Activated naive CD4-positive, alpha-beta T cell treated with Interleukin-2 at 50 U/mL for 16 hours (primary cell): ENCODE measurements at regions not wholly inside any gene's neighbourhood (a gene's known extent, or its start where the extent isn't known, plus 50 kb on each side); places are given as distances from the start of the nearest gene placed in this dataset.
"Not testable (repeated sequence)": the region's sequence is repeated elsewhere in the genome, so short reads cannot be mapped to it uniquely, and the experiment has no call there.

Experiments
- DNase-seq: peaks from one replicate; pipeline ENCODE4 v3.0.0-alpha.2; 2020

DNA sequence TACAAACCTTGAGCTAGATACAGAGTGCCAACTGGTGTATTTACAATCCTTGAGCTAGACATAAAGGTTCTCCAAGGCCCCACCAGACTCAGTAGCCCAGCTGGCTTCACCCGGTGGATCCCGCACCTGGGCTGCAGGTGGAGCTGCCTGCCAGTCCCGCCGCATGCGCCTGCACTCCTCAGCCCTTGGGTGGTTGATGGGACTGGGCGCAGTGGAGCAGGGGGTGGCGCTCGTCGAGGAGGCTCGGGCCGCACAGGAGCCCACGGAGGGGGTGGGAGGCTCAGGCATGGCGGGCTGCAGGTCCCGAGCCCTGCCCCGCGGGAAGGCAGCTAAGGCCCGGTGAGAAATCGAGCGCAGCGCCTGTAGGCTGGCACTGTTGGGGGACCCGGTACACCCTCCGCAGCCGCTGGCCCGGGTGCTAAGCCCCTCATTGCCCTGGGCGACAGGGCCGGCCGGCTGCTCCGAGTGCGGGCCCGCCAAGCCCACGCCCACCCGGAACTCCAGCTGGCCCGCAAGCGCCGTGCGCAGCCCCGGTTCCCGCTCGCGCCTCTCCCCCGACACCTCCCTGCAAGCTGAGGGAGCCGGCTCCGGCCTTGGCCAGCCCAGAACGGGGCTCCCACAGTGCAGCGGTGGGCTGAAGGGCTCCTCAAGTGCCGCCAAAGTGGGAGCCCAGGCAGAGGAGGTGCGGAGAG lies 116.5 kb upstream of the NEIL3 start:
- not testable (repeated sequence) for DNase-seq

DNA sequence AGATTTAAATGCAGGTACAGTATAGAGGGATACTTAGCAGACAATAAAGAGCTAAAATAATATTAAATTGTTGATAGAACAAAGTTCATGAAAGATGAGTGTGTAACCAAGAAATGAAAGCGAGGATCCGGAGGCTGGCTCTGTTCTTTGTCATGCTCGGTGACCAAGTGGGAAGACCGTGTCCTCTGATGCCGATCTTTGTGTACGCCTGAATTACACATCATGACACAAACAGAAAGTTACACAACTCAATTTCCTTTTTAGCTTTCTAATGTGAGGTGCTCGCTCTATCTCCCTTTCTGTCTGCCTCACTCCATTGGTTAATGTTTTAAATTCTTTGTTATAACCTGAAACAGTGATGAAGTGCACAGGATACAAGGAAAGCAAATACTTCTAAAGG lies 114.8 kb upstream of the NEIL3 start:
- DNase-seq = no peak

DNA sequence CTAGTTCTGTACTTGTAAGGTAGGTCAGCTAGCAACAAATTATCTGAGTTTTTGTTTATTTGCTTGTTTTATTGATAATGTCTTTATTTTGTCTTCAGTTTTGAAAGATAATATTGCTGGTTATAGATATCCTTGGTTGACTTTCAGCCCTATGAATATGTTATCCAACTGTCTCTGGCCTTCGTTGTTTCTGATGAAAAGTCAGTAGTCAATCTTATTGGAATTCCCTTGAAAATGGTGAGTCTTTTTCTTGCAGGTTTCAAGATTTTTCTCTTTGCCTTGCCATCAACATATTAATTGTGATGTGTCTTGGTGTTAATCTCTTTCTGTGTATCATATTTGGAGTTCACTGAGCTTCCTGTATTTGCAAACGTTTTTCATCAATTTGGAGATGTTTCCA lies 113.1 kb upstream of the NEIL3 start:
- DNase-seq = no peak

DNA sequence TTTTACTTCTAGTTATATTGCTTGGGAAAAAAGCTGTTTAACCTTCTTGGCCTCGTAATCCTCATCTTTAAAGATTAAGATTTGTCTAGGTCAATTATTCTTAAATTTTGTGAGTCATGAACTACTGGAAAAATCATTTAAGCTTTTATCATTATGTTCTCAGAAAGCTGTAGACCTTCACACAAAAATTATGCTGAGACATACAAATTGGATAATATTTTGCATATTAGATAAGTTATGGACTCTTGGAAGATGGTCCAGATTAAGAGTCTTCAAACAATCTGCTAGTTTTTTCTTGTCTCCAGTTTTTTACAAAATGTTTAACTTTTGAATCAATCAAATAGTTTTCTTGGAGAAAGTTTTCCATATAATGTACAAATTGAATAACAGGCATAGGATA lies 108.1 kb upstream of the NEIL3 start:
- no peak for DNase-seq

DNA sequence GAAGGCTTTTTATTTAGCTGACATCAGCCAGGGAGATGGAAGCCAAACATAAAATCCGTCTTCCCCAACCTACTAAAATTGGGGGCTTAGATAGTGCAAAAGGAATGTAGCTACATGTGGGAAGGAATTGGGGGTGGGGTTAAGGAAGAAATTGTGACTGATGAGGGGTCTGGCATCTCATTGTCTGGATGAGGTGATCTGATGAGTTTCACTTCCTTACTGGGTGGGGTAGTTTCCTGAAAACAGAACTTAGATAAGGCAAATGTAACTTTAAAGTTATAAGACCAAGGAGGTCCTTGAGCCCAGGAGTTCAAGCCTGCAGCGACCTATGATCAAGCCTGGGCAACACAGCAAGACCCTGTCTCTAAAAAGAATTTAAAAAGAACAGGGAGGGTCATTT lies 105.5 kb upstream of the NEIL3 start:
- no peak for DNase-seq

DNA sequence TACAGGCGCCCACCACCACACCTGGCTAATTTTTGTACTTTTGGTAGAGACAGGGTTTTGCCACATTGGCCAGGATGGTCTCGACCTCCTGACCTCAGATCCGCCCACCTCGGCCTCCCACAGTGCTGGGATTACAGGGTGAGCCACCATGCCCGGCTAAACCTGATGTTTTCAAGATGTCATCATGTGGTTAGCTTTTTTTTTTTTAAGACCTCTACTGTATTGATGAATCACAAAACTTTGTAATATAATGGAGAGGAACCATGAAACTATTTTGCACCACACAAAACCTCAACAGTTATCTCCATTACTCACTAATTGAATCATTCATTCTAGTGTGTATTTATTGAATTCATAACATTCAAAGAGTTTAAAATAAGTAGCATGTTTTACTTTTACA lies 94.7 kb upstream of the NEIL3 start:
- peak; percentile 17 for DNase-seq

DNA sequence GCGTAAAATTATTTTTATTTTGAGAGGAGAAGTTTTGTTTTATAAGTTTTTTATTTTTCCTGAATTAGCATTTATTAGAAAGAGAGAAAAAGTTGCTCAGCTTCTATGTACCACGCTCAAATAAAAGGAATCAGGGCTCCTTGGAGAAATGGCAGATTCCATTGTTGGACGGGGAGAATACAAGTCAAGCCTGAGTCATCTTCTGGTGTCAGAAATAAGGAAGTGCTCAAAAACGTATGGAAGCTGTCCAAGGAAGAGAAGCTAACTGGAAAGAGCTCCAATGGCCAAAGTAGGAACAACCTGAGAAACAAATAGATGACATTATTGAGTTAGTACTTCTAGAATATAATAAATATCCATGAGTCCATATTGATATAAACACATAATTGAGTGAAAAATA lies 89.3 kb upstream of the NEIL3 start:
- DNase-seq = no peak

DNA sequence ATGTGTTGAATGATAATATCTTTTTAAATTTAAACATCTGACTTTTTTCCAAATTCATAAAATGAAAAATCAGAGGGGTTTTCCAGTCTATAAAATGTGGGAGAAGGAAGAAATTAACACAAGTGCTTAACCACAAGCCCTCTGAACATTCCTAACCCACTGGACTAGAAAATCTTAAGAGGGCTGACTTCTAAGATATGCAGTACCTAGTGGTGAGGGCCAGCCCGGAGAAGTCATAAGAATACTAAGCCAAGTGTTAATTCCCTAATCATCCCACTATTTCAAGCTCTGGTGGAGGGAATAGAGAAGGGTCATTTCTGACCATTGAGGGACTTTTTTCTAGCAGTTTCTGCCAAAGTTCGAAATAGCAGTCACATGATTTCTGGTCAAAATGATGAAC lies 86.9 kb upstream of the NEIL3 start:
- no peak for DNase-seq

DNA sequence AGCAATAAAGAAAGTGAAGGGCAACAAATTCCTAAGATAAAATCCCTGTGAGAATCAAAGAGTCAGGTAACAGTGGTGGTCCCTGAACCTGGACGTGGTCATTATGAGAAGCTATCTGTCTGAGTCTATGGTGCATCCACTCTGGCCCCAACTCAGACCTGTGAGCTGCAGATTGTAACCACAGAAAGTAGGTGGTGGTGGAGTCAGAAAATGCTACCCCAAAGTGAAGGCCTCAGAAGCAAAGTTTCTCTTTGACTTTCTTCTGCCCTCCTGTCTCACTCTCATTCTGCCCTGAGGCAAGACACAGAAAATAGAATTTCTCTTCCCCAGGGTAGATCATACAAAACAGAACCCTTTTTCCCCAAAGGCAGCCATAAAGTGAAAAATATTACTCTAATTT lies 84.1 kb upstream of the NEIL3 start:
- no peak for DNase-seq

DNA sequence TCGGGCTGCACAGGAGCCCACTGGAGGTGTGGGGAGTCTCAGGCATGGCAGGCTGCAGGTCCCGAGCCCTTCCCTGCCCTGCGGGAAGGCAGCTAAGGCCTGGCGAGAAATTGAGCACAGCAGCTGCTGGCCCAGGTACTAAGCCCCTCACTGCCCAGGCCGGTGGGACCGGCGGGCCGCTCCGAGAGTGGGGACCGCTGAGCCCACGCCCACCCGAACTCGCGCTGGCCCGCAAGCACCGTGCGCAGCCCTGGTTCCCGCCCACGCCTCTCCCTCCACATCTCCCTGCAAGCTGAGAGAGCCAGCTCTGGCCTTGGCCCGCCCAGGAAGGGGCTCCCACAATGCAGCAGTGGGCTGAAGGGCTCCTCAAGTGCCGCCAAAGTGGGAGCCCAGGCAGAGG lies 82.0 kb upstream of the NEIL3 start:
- no peak for DNase-seq

DNA sequence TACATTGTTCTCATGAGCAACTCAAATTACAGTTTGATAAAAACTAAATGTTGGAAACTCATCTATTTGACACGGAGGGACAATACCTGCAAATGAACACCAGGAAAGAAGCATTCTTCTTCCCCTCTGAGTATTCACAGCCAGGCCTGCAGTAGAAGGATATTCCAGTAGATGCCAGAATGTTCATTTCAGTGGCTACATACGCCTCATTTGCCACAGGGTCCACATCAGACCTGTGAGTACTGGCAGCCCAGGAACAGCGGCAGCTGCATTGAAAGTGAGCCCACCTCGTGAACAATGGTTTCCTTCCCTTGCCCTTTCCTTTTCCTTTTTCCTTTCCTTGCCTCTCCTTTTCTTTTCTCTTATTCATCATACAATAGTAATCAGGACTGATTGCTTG lies 81.1 kb upstream of the NEIL3 start:
- no peak for DNase-seq

DNA sequence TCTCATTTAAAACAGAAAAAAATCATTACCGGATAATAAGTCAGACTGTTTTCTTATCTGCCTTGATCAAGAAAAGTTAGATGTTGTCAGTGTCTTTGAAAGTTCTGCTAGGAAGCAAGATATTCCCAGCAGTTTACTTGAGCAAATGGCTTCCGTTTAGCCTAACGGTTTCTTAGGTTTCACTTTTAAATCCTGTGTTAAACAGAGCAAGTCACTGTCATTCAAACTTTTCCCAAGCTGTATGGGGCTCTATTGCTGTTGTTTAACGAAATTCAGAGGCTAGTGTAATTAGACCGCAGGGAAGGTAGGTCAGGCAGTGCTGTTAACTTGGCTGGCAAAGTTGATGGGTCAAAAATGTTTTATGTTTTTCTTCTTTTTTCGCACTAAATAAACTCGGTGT lies 80.3 kb upstream of the NEIL3 start:
- no peak for DNase-seq

DNA sequence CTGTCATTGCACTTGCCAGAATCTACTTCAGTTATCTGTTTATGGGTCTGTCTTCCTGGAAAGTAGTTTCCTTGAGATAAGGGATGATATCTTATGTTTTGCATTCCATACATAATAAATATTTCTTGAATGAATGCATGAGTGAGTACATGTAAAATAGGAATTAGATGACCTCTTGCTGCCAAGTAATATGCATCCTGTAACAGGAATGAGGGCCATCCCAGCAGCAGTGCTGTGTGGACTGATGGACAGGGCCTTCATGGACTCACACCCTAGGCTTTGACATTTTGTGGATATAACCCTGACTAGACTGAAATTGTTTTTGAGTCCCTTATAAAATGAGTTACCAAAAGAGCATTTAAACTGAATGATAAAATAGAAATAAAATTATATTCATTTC lies 77.2 kb upstream of the NEIL3 start:
- no peak for DNase-seq

DNA sequence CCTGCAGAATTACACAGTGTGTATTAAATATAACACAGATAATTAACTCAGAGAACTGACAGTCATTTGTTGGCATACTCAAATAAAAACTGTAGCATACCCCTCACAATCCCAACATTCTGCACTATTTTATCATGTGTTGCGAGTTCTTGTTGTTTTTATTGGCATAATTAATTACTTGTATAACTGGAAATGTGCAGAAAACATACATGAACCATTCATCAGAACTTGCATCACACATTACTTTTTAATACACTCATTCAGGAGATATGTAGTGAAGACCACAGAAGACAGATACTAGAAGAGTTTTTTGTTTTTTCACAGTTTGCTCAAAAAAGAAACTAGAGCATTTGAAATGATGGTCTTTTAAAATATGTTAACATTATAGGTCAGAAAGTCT lies 74.6 kb upstream of the NEIL3 start:
- no peak for DNase-seq

DNA sequence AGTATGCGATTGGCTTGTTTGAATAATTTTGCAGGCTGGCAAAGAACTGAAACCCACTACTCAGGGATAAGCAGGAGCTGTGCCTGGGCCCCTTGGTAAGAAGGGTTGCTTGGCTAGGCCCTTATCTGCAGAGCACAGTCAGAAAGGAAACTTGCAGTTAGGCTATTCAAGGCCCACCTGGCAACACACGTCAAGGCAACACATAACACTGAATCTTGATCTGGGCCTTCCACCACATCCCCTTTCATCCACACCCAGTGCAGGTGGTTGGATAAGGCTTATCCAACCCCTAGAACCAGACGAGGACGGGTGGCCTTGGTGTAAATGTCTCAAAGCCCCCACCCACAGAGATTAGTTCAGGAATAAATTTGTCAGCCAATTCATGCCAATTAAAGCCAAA lies 72.8 kb upstream of the NEIL3 start:
- no peak for DNase-seq

DNA sequence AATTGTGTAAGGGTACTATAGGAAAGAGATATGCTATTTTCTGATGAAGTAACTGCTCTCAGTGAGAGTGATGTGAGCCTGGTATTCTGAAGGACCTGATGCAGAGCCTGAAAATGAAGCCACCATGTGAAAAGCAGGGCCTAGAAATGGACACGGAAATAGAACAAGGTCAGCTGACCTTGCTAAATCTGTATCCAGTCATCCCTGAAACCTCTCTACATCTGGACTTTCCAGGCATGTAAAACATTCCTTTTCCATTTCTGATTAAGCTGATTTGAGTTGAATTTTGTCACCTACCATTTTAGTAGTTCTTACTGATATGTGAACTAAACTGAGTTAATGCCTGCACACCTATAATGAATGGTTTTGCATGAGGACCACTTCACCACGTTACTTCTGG lies 72.4 kb upstream of the NEIL3 start:
- no peak for DNase-seq

DNA sequence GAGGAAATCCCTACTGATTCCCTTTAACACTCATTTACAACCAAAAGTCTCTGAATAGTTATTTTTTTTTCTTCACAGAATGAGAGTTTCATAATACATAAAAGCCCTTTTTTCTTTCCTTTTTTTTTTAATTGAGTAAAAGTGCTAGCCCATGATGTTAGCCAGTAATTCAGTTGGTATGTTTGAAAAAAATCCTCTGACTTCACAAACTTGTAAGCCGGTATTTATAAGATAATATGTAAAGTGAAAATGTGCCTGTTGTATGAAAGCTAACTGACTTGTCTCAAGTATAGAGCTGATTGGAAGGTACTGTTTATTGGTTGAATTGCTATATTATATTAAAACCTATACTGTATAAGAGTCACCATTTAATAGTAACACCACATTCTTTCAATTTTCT lies 70.2 kb upstream of the NEIL3 start:
- no peak for DNase-seq

DNA sequence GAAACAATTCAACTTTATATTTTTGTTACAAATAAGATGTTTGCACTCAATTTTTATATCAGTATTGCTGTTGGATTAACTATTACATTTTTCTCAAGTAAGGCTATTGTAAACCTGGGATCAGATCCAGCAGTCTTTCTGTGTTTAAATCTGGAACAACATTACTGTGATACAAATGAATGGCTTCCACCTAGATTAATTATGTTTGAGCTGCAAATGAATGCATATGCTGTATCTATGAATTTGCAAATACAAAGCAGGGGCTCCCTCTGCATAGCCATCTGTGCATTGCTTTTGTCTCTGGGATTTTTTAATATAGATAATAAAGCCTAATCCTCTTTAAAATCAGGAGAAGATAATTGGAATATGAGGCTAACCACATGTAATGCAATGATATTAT lies 69.8 kb upstream of the NEIL3 start:
- no peak for DNase-seq

DNA sequence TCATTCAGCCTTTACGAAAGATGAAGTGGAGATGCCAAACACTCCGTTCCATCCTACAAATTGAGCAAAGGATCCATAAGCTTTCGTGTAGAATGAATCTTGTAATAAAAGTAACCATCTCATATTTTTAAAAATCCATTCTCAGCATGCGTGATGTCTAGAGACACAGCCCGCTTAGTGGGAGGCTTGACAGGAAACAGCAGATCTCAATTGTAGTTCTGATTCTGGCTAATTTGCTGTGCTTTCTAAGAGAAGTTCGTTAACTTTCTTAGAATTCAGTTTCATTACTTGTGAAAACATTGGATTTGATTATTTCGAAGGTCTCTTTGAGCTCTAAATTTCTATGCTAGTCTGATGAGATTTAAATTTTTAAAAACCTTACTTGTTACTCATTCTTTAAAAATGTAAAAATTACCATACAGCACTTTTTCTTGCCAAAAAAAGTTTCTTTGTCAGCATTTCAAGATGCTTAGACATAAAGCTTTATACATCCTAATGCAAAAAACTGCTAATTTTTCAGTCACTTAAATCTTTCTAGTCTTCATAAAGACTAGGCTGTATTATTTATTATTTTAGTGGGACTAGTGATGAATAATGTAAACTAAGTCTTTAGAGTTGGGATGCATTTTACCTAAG lies 66.9 kb upstream of the NEIL3 start:
- DNase-seq = no peak

DNA sequence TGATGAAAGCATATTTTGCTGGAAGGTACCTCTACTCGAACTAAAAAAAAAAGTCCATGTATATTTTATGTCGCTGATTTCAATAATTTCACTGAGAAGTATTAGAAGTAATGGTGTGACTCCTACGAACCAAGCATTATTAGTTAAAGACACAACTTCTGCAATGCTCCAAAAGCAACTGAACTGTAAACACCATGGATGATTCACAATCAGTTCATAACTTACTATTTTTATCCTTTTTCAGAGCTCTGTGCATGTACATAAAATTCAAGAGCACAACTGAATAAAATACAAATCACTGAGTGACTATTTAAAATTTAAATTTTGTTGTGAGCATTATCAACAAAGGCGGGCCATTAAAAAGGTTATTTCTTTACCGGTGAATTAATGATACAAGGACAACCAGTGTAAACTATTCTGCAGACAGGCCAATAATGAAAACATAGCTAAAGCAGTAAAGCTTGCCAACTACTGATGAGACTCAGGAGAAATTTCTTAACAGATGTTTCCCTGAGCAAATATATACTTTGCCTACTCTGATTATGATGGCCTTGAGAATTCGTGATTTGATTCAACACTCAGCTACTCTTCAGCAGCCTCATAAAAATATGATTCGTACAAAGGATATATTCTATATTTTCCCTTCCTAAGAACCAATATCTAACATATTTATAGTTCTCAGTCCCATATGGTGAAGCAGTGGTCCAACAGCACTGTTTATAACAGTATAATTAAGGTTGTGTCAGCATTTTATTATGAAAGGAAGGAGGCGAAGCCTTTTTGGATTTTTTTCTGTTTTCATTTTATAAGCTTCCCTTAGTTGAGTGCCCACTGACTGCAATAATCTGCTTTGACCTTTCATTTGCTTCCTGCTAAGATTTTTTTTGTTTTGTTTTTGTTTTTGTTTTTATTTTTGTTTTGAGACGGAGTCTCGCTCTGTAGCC lies 62.8 kb upstream of the NEIL3 start:
- no peak for DNase-seq

DNA sequence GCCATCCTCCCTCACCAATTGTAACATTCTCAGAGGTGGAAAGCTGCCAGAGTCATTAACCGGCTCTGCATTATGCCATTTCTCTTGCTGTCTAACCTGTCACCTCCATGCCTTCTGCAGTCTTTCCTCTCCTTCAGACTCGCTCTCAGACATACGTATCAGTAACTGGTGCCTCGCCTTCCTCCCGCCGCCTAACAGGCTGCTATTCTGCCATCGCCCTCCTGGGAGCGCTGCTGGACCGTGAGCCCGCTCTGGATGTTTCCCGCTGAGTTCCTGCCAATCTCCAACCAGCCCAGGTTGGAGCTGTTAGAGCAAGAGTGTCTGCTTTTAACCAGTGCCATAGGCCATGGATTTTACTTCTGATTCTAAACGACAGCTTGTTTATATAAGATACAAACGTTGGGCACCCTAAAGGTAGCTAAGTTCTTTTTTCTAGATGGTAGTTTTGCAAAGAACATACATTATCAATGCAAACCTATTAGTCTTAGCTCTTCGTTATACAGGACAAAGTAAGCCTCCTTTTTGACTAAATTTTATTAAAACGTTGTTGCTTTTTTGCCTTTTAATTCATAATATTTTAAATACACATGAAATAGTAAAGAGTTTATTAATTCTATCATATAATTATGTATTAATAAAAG lies 59.5 kb upstream of the NEIL3 start:
- peak; percentile 67 for DNase-seq

DNA sequence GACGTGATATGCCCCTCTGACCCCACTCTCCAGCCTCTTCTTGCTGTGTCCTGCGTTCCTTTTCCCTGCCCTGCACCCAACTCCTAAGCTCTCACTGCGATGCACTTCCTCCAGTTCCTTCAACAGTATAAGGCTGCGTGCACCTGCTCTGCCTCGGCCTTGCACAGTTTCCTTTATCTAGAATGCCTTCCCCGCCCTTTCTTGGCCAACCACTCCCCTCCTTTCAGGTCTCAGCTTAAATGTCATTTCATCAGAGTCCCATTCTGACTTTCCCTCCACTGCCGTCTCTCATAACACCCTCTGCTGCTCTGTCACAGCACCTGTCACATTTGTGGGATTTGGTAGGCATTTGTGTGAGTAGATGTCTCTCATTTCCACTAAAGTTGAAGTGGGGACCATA lies 58.4 kb upstream of the NEIL3 start:
- no peak for DNase-seq

DNA sequence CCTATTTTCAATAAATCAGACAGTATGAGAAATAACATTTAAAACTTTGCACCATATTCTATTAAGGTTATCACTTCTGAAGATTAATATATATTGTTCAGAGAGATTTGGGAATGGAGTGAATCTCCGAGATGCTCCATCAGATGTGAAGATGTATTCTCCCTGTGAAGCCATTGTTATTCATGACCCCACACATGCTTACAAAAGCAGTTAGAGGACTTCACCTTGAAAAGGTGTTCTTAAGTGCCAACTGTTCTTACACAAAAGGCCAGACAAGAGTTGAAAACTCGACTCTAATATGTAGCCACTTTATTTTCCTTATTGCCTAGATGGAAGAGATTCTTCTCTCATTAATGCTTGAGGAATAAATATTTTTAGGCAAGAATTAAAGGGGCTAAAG lies 54.3 kb upstream of the NEIL3 start:
- DNase-seq = no peak

DNA sequence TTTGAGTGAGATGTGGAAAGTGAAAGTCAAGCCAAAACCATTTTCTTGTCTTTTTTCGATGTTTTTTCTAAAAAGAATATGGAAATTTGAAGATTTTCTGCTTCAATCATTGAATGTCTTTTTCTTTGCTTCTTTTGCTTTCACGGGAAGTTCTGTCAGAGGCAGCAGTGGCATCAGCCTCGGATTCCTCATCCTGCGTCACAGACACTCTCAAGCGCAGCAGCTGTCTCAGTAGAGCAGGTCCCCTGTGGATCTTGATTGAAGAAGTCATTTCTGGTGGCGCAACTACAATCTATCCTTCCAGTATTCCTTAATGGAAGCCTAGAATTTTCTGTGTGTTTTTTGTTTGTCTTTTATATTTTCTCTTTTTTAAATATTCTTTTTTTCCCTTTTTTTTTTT lies 52.7 kb upstream of the NEIL3 start:
- DNase-seq = no peak
